Esophagus muscularis mucosa (tissue), 4 donors: ENCODE measurements at regions not wholly inside any gene's neighbourhood (a gene's known extent, or its start where the extent isn't known, plus 50 kb on each side); places are given as distances from the start of the nearest gene placed in this dataset.

Experiments
- DNase-seq: peaks from one replicate; pipeline ENCODE4 v3.0.0-alpha.2; 2017; ENCODE audit errors: extremely low spot score
- H3K27ac ChIP-seq, 4 donors: fragments of 200-600 bp; sonication (generic); replicated peaks in 1 of 4; 1 replicate in 3 of 4; 2 replicates in 1 of 4; pipeline ENCODE4 v1.5.1; 2016 to 2019; ENCODE audit warnings: mild to moderate bottlenecking in 1 of 4
- H3K27me3 ChIP-seq, 4 donors: fragments of 200-600 bp; sonication (generic); one replicate each; pipeline versions ENCODE4 v1.5.1 to v1.6.0; 2016 to 2019
- H3K36me3 ChIP-seq, 4 donors: fragments of 200-600 bp; sonication (generic); one replicate each; pipeline ENCODE4 v1.5.1; 2016 to 2019
- H3K4me1 ChIP-seq, 4 donors: fragments of 200-600 bp; sonication (generic); one replicate each; pipeline ENCODE4 v1.5.1; 2016 to 2019
- H3K4me3 ChIP-seq, 4 donors: fragments of 200-600 bp; sonication (generic); 1 replicate in 2 of 4; 2 replicates in 2 of 4; pipeline ENCODE4 v1.5.1; 2016 to 2019; ENCODE audit warnings: mild to moderate bottlenecking in 4 of 4, moderate library complexity in 1 of 4
- H3K9me3 ChIP-seq, 4 donors: fragments of 200-600 bp; sonication (generic); 1 replicate in 3 of 4; 2 replicates in 1 of 4; pipeline ENCODE4 v1.5.1; 2016 to 2019
- CTCF ChIP-seq, 3 experiments: fragments of 200-600 bp in 2 of 3; fragments of 450-650 bp in 1 of 3; sonication (generic) in 2 of 3; IDR thresholded peaks; one replicate each; pipeline ENCODE4 v1.5.1; 2017 to 2019; ENCODE audit warnings: antibody characterized with exemption in 3 of 3, mild to moderate bottlenecking in 2 of 3, moderate library complexity in 1 of 3
- EP300 ChIP-seq: sonication (generic); formaldehyde crosslinking; IDR thresholded peaks from one replicate; pipeline ENCODE4 v1.6.1; 2017; ENCODE audit warnings: antibody characterized with exemption
- POLR2A ChIP-seq: fragments of 450-650 bp; IDR thresholded peaks from one replicate; pipeline ENCODE4 v1.6.1; 2017; ENCODE audit warnings: antibody characterized with exemption, moderate library complexity, mild to moderate bottlenecking, low read depth
- POLR2AphosphoS5 ChIP-seq, 2 donors: sonication (generic); formaldehyde crosslinking; IDR thresholded peaks; one replicate each; pipeline ENCODE4 v1.6.1; 2017; ENCODE audit warnings: antibody characterized with exemption in 2 of 2
- WGBS: methylation state at CpG from one replicate; pipeline ENCODE4 v1.1.5; 2018; 5-methylcytosine and 5-hydroxymethylcytosine counted together
- intact Hi-C: fragments of 100-400 bp; cut with DNase I; formaldehyde crosslinking; loops from one replicate; pipeline ENCODE4 v1.15.1; 2023

DNA sequence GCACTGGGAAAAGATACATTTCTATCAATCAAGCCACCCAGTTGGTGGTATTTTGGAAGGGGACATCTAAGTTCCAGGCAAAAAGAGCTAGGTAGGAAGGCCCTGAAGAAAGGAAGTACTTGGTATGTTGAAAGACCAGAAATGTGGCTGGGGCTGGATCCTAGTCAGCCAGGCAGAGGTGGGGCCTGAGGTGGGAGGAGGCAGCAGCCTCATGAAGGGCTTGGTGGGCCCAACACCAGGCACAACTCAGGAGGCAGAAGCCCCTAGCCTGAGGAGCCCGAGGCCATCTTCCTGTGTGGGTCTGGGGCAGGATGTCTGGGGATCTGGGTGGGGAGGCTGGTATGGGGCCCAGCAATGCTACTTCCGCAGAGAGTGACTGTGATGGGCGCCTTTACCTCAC, 105.9 kb downstream of the SALL1 start:
- peaks cover 0 to 9% (median 0%) of the 10 kb centered on the region in 4 donors for H3K27me3 ChIP-seq
- H3K27ac ChIP-seq, result no peak overlapping the region
- no peaks in the 10 kb centered on the region for H3K4me1 ChIP-seq
- no peak for DNase-seq
- 89% methylated on average over 3 of the region's 3 CpGs for WGBS
- TF ChIP-seq EP300 (no peak), POLR2A (no peak), POLR2AphosphoS5 (IDR thresholded peaks at IDR 0.05) (no peak), CTCF (IDR thresholded peaks at IDR 0.05) (no peak)
- no peaks in the 10 kb centered on the region for H3K36me3 ChIP-seq
- no peaks in the 10 kb centered on the region for H3K9me3 ChIP-seq
- intact Hi-C loops, result no loop called here
- no peak overlapping the region for H3K4me3 ChIP-seq

- intact Hi-C loops, result no loop called here
- H3K36me3 ChIP-seq, result no peaks in the 10 kb centered on the region
- H3K27ac ChIP-seq, result no peak overlapping the region
- H3K27me3 ChIP-seq, result peaks cover 0 to 9% (median 0%) of the 10 kb centered on the region in 4 donors
- DNase-seq, result no peak
- TF ChIP-seq POLR2AphosphoS5 (IDR thresholded peaks at IDR 0.05) (no peak), EP300 (no peak), POLR2A (no peak), CTCF (IDR thresholded peaks at IDR 0.05) (no peak)
- no peaks in the 10 kb centered on the region for H3K4me1 ChIP-seq
- no peaks in the 10 kb centered on the region for H3K9me3 ChIP-seq
- no peak overlapping the region for H3K4me3 ChIP-seq
- 83% methylated on average over 4 of the region's 6 CpGs for WGBS
Observed at GRCh38 chr16:51041546-51041945, 109.5 kb downstream of the SALL1 start.

DNA sequence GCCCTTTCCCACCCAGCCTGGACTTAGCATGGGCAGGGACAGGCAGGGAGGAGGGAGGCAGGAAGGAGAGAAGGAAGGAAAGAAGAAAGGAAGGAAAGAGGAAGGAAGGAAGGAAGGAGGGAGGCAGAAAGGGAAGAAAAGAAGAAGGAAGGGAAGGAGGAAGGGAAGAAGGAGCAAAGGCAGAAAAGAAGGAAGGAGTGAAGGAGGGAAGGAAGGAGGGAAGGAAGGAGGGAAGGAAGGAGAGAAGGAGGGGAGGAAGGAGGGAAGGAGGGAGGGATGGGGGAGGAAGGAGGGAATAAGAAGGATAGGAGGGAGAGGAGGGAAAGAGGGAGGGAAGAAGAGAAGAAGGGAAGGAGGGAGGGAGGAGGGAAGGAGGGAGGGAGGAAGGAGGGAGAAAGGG, 110.4 kb downstream of the SALL1 start:
- Histone ChIP-seq H3K27me3 (peaks cover 0 to 9% (median 0%) of the 10 kb centered on the region in 4 donors), H3K4me1 (no peaks in the 10 kb centered on the region)
- intact Hi-C loops, result no loop called here

GRCh38 chr16:51039638-51040331, 111.3 kb downstream of the SALL1 start:
- 72% methylated on average over 12 of the region's 14 CpGs for WGBS
- Histone ChIP-seq H3K36me3 (no peaks in the 10 kb centered on the region), H3K27ac (no peak overlapping the region), H3K4me3 (no peak overlapping the region), H3K4me1 (no peaks in the 10 kb centered on the region), H3K9me3 (no peaks in the 10 kb centered on the region), H3K27me3 (peaks cover 0 to 5% (median 0%) of the 10 kb centered on the region in 4 donors)
- TF ChIP-seq POLR2A (no peak), CTCF (IDR thresholded peaks at IDR 0.05) (no peak), EP300 (no peak), POLR2AphosphoS5 (IDR thresholded peaks at IDR 0.05) (no peak)
- no peak for DNase-seq
- intact Hi-C loops, result no loop called here

More for the DNA sequence above, 110.4 kb downstream of the SALL1 start:
- no peaks in the 10 kb centered on the region for H3K36me3 ChIP-seq
- DNase-seq, result no peak
- H3K27ac ChIP-seq, result no peak overlapping the region
- no peak overlapping the region for H3K4me3 ChIP-seq
- no peak for TF ChIP-seq POLR2AphosphoS5 (IDR thresholded peaks at IDR 0.05)
- no peak for TF ChIP-seq CTCF (IDR thresholded peaks at IDR 0.05)
- TF ChIP-seq EP300, result no peak
- TF ChIP-seq POLR2A, result no peak
- H3K9me3 ChIP-seq, result no peaks in the 10 kb centered on the region

DNA sequence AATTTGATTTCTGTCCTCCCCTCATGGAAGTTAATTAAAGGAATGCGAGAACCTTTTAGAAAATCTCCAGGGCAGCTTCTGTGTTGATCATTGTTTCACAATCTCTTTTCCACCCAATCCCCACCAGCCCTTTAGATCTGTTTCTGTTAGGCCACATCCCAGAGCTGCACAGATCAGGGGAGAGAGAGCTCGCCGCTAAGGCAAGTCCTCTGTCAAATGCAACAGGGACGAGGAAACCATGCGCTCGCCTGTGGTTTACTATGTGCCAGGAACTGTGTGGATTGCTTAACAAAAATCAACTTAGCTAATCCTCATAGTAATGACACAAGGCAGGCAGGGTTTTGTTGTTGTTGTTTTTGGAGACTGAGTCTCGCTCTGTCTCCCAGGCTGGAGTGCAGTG, 115.4 kb downstream of the SALL1 start:
- H3K27me3 ChIP-seq, result no peaks in the 10 kb centered on the region
- 68% methylated on average over 7 of the region's 7 CpGs for WGBS
- H3K9me3 ChIP-seq, result no peaks in the 10 kb centered on the region
- DNase-seq, result no peak
- intact Hi-C loops, result no loop called here
- TF ChIP-seq EP300 (no peak), POLR2AphosphoS5 (IDR thresholded peaks at IDR 0.05) (no peak), POLR2A (no peak), CTCF (IDR thresholded peaks at IDR 0.05) (no peak)
- no peak overlapping the region for H3K27ac ChIP-seq
- H3K4me1 ChIP-seq, result peaks cover 3 to 10% (median 8%) of the 10 kb centered on the region in 4 donors
- no peak overlapping the region for H3K4me3 ChIP-seq
- no peaks in the 10 kb centered on the region for H3K36me3 ChIP-seq
